Left forelimb (tissue), 1 donor: ENCODE measurements at regions not wholly inside any gene's neighbourhood (a gene's known extent, or its start where the extent isn't known, plus 50 kb on each side); places are given as distances from the start of the nearest gene placed in this dataset.

Source experiments
- DNase-seq: peaks from one replicate; pipeline ENCODE4 v3.0.0-alpha.2; 2018; ENCODE audit warnings: low spot score

DNA sequence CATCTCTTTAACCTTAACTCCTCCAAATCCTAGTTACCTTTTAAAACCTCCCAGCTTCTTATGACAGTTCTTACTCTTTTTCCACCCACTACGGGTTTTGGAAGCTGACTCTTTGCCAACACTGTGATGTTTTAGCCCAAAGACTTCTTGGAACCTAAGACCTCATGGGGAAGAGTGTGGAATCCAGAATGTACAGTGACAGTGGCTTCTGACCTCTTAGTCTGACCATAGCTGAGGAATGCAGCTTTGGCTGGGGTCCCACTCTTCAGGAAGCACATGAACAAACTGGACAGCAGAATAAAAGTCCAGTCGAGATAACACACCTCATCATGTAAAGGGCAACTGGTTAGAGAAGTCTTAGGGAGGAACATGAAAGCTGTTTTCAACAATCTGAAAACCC lies 161.1 kb upstream of the PKDCC start:
- DNase-seq = no peak

DNA sequence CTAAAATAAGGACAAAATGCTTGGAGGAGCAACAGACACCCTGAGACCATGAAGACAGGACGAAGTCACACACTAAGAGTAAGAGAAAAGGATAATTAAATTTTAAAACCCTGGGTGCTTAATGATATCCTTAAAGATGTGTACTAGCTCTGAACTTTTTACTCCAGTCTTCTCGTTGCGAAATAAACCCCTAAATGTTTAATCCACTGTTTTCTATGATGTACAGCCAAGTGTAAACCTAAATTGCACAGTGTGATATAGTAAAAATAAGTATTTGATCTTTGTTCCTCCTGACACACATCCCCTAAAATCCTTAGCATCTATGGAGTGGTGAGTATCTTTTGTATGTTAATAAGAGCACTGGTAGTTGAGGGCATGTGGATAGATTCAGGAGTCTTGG lies 157.5 kb upstream of the PKDCC start:
- DNase-seq = no peak

DNA sequence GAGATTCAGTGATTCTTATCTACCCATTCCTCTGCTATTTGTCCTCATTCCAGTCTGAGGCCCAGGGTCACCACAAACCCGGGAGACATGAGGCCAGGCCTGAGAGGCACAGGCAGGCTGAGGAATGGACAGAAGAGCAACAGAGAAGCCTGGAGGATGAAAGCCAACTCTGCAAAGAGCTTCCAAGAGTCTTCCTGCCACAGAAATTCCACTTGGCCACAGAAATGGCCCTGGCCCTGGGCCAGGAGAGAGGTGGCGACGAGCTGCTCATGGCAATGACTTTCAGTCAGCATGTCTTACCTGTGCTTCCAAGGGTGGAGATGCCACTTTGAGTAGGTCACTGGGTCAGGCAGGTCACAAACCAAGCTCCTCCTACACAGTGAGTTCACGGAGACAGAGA lies 155.3 kb upstream of the PKDCC start:
- DNase-seq = no peak

DNA sequence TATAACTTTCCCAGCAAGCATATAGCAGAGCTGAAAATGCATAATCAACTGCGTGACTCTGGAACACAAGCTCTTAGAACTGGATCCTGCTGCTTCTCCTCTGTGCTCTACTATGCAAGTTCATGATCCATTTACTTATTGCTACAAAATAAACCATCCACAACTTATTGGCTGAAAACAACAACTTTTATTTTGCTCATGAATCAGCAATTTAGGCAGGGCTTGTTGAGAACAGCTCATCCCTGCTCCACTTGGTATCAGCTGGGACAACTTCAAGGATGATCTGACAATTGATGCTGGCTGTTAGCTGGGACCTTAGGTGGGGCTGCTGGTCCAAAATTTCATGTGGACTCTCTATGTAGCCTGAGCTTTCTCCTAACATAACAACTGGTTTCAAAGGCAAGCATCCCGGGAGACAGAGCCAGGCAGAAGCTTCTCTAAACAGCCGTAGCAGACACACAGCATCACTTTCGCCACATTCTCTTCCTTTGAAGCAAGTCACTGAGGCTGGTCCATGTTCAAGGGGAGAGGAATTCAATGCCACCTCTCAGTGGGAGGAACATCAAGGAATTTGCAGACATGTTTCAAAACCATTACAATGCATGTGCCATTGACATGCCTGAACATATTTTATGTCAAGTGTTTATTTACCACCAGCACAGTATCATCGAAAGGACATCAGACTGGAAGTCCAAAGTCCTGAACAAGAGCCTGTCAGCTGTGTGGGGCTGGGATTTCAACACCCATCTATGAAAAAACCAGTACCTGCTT lies 153.1 kb upstream of the PKDCC start:
- DNase-seq = no peak

DNA sequence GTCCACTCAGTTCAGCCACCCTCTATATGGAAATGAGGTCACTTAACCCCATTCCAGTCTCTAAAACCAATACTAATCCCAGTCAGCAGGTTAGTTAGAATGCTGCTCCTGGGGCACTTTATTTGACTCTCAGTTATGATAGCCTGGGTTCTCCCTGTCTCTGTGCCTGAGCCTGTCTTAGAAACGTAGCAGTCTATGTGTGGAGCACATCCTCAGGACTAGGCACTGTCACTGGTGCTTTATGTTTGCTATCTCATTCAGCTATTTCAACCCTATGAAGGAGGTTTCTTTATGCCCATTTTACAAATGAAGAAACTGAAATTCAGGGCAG lies 152.5 kb upstream of the PKDCC start:
- no peak for DNase-seq

DNA sequence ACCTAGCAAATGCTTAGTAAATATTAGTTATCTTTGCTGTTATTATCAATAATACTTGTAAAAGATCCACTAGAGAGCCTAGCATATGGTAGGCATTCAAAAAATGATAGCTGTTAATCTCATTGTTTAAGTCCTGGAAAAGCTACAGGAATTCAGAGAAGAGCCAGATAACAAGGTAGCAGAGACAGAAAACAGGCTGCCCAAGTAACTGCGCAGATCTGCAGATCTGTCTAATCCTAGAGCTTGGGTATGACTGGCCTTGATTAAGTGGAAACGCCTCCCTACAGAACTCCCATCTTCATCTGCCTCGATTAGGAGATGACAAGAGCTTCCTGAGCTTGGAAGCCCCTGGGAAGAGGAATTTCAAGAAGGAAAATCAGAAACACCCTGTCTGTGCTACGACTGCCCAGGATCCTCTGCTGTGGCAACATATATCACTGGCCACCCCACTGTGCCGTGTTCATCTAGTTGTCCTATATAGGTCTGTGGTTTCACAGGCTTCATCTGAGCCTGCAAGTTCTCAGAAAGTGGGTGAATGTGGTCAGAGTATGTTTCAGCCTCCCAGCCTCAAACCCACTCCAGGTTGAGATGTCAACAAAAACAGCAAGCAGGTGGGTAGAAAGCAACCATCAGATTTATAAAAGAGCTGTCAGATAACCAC lies 151.5 kb upstream of the PKDCC start:
- no peak for DNase-seq

DNA sequence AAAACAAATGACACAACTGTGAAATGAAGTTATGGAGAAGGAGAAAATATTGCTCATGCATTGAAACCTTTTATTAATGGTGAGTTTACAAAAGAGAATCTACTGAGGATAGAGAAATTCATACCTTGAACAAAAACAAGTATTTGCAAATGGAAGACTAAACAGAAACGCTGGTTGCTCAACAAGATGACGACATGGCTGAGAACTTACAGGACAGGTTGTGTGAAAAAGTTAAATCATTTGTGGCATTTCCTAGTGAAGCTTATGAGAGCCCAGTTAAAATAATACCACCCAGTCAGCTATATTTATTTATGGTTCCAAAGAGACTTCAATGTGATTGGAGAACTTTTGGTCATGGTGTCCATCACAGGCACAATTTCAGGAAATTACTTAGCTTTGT lies 148.6 kb upstream of the PKDCC start:
- no peak for DNase-seq

DNA sequence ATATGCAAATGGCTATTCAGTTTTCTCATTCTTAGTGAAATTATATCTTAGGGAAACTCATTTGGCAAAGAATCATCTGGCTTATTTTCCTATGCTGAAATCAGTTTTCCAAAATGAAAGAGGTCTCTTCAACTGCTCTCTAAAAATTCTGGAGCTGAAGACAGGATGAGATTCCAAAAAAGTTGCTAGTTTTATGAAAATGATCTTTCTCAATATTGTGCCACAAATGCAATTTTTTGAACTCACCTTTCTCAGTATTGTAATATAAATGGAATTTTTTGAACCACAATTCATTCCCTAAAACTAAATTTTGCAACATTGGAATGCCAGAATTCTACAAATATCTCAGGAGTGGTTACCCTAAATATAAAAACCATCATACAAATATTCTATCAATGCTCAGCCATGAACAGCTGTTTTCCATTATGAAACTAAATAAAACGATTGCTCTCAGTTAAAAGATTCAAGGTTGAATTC lies 147.7 kb upstream of the PKDCC start:
- DNase-seq = no peak

DNA sequence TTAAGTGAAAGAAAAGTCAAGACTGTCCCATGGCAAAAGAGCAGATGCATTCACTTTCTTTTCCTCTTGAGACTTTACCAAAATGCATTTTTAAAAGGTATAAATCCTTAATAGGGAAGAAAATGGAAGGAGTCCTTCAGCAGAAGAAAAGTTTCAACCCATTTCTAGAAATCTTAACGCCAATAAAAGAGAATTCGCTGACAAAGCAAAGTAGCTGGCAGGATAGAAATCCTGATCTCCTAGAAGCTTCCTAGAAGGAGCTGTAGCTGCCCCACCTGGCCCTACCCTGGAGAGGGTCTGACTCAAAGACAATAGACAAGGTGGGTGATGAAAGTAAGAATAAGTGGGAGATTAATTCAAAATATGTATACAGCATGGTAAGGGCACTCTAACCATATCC lies 144.9 kb upstream of the PKDCC start:
- DNase-seq = no peak

DNA sequence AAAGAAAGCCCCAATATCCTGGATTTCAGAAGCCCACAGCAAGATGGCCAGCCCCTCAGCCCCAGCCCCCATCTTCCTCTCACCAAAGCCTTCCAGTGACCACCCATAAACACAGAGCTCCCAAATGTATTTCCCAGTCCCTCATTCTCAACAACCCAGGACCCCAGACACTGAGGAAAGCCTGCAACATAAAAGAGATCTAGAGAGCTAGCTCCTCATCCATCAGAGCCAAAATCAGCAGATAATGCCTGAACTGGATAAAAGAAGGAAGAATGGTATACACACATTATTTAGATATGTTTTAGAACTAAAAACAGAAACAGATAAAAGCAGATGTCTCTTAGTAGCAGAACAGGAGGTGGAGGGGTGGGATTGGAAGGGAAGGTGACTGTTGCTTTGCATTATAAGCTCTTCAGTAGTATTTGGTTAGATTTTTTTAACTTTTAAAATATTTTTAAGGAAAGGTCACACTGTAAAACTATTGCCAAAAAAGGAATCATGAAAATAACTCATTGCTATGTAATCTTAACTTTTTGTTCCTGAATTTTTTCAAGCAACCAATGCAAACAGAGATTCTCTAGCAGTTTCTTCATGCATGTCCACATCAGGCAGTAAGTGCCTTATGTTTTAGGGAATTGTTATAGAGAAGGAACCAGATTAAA lies 144.2 kb upstream of the PKDCC start:
- no peak for DNase-seq

DNA sequence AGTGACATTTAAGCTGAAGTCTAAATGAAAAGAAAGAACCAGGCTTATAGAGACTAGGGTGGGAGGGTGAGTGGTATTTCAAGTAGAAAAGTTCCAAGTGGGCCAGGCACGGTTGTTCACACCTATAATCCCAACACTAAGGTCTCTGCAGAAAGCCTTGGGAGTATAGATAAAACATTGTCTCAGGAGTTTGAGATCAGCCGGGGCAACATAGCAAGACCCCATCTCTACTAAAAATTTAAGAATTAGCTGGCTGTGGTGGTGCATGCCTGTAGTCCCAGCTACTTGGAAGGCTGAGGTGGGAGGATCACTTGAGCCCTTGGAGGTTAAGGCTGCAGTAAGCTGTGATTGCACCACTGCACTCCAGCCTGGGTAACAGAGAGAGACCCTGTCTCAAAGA lies 143.4 kb upstream of the PKDCC start:
- DNase-seq = no peak

DNA sequence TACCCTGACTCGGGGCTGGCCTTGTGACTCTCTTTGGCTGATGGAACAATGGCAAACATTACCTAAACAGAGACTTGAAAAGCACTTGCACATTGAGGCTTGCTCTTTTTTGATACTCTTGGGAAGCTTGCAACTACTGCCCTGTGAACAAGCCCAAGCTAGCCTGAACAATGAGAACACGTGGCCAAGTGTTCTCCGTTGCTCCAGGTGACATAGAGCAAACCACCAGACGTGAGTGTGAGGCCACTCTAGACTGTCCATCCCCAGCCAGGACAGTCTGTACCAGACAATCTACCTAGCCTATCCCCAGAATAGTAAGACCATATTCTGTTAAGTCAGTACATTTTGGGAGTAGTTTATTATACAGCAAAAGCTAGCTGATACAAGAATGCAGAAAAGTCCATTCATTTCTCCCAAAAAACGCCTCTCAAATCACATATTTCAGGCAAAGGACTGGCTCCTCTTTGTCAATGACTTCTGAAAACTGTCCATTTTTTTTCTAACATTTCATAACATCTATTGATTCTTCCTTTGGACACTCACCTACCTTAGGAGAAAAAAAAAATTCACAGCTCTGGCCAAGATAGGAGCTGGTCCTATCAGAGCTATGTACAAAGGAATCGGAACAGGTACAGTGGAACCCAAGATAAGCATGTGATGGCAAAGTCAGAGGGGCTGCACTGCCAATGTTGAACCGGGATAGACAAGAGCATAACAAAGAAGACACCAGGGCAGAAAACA lies 142.1 kb upstream of the PKDCC start:
- no peak for DNase-seq

DNA sequence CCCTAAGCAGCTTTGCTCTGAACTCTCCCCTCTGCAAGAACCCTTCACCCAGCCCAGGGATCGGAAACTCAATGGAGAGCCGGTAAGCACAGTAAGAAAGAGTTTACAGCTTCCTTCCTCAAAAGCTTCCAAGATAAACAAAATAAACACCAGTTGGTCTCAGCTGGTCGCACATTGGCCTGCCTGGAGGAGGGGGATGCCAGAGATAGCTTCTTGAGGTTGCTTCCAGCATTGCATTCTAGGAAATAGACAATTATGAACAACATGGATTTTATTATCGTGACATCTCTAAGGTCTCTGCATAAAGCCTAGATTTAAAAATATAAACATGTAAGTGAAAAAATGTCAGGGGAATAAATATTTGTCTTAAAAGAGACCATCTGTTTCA lies 141.5 kb upstream of the PKDCC start:
- DNase-seq = no peak

DNA sequence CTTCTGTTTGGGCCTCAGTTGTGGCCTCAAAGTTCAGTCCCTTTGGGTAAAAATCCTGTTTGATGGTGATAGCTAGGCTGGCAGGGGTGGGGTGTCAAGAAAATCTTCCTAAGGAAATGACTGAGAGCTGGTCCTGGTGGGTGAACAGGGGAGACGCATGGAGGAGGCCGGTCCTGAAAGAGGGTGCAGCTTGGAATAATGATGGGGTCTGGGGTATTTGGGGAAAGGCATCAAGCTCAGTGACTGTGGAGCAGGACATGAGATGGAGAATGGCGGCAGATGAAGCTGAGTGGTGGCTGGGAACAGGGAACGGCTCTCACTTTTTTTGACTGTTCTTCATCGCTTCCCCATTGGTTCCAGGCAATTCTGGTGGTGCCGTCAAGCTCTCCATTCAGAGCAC lies 140.7 kb upstream of the PKDCC start:
- no peak for DNase-seq

DNA sequence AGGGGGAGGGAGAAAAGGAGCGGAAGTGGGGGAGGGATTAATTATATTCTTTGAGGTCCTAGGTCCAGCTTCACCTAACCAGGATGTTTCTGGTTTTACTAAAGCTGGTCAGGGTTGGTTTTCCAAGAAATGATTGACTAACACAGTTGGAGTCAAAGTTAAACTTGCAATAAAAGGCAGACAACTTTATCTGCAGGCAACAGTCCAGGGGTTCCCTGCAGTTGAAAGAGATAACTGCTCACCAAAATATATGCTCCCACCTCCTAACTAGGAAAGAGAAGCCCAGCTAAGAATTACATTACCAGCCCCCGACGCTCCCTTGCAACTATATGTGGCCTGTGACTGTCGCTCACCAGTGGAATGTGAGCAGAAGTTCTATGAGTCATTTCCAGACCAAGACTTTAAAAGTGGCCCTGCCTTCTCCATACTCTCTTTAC lies 140.0 kb upstream of the PKDCC start:
- DNase-seq = no peak

DNA sequence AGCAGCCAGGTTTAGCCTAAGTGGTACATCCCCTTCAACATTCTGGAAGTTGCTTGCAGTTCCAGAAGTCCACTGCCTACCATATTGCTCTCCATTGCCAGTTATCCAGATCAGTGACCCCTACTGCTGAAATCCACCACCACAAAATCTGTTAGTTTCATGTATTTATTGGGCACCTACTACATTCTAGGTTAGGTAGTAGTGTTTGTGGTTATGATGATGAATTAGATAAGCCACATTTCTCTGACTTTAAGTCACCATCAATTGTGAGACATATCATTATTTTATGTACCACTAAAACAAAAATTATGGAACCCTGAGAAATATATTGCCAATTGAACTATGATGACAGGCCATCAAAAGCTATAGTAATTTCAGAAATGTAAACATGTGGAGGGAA lies 139.5 kb upstream of the PKDCC start:
- no peak for DNase-seq

DNA sequence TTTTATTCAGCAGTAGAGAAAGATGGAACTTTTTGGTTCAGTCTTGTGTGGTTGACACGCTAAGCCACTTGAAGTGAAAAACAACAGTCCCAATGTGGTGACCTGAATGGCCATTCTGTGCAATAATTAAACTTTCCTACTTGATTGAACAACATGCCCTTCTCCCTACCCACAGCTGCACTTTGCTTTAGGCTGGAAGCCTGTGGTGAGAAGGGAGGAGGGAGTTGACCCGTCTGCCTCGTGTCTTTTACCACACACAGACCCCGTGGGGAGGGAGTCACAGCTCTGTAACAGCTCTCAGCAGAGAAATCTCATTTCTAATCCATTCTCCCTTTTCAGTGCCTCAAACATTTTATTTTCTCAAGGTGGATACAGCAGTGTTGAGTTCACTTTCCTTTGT lies 138.2 kb upstream of the PKDCC start:
- no peak for DNase-seq

DNA sequence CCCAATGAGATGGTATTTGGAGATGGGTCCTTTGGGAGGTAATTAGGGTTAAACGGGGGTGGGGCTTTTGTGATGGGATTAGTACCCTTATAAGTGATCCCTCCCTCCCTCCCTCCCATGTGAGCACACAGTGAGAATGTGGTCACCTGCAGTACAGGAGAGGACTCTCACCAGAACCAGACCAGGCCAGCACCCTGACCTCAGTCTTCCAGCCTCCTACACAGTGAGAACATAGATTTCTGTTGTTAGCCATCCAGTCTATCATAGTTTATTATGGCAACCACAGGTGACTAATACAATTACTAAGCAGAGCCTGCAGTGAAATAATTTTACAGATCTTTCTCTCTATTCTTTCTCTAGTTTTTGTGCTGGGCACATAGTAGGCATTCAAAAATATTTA lies 137.7 kb upstream of the PKDCC start:
- DNase-seq = no peak

DNA sequence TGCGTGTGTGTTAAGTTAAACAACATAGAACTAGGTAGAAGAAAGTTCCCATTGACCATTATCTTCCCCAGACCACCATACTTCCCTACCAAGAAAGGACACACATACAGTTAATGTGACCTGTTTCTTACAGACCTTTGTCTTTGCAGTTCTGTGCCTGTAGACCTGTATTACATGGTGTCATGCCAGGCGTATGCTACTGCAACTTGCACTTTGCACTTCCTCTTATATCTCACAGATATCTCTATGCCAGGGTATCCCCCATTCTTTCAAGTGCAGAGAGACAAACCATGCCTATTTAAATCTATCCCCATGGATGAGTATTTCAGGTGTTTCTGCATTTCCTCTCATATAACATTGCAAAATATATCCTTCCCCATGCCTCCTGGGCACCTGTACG lies 136.8 kb upstream of the PKDCC start:
- DNase-seq = no peak

DNA sequence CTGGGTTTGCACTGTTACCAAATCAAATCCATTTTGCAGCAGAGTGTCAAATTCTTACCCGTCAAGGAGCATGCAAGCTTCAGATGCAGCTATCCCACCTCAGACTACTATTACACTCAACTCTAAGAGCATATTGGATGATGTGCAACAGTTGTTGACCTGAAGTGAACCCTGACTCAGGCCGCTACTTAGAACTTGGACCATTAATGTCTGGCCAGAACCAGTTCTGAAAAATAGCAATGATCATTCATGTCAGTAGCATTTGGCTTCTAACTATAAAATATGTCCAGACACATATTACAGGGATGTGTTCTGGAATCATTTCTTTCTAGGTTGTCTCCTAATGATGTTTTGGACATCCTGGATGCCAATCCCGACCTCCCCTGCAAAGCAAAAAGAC lies 135.5 kb upstream of the PKDCC start:
- no peak for DNase-seq

DNA sequence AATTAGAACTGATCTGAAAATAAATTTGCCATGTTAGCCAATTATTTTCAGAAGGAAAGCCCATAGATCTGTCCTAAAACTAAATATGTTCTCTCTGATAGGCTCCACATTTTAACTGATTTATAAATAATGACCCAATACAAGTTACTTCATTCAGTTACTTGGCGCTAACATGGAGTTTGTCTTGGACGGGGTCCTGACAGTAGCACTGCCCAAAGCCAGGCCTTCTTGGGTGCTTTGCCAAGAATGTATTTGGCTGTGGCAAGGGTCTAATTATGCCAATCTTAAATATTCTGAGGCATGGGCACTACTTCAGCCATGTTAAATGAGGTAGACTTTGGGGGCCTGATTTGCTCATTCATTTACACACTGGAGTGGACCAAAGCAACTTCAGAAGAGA lies 135.0 kb upstream of the PKDCC start:
- DNase-seq = no peak

DNA sequence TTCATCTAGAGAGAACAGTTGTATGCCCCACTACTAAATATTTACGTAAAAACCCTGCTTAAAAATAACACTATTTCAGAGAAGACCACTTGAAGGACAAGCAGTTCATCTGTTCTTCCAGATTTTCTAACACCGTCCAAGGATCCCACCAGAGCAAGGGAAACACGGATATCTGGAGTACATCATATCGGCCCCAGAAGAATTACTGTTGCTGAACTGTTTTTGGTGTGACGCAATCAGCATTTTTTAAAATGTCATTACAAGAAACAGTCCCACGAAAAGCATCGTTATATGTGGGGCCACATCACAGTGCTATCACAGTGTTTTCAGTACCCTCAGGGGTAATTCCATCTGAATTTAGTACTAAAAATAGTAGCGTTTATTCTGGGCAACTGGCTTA lies 134.5 kb upstream of the PKDCC start:
- DNase-seq = no peak
